Retinal pigment epithelial cell (primary cell): ENCODE measurements at regions not wholly inside any gene's neighbourhood (a gene's known extent, or its start where the extent isn't known, plus 50 kb on each side); places are given as distances from the start of the nearest gene placed in this dataset.

Experiments
- DNase-seq: peaks from one replicate; pipeline ENCODE4 v3.0.0-alpha.2; 2010; ENCODE audit warnings: low read depth
- H3K4me3 ChIP-seq: 2 replicates; pipeline ENCODE4 v1.5.1; 2011; ENCODE audit warnings: mild to moderate bottlenecking, low read length, control low read depth, moderate library complexity
- TF ChIP-seq, protein P1 (sequence below): conservative IDR thresholded peaks from 2 replicates; pipeline ENCODE4 v1.5.1; 2011; ENCODE audit warnings: low read depth, low read length, control low read depth, inconsistent platforms

DNA sequence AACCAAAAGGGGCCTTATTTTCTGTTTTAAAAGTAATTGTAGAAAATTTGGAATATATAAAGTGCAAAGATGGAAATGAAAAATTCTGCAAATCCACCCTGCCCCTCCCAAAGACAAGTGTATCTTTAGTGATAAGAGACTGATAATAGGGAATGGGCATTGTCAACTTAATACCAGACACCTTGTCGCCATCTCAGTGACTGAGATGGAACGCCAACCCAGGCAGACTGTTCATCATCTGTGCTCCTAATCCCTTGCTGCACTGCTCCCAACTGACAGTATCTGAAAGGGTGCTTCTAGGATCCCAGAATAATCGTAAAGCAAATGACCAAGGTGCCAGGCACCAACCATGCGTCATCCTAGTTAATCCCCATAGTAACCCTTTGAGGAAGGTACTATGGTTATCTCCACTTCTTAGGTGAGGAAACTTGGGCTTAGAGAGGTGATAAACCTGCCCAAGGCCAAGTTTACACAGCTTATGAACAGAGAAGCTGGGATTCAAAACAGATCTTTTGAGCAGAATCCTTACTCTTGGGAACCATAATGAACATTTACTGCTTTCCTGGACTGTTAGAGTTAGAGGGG is 583.7 kb downstream of the GATA3 start:
- H3K4me3 ChIP-seq, result no peak overlapping the region
- TF ChIP-seq, protein P1, sequence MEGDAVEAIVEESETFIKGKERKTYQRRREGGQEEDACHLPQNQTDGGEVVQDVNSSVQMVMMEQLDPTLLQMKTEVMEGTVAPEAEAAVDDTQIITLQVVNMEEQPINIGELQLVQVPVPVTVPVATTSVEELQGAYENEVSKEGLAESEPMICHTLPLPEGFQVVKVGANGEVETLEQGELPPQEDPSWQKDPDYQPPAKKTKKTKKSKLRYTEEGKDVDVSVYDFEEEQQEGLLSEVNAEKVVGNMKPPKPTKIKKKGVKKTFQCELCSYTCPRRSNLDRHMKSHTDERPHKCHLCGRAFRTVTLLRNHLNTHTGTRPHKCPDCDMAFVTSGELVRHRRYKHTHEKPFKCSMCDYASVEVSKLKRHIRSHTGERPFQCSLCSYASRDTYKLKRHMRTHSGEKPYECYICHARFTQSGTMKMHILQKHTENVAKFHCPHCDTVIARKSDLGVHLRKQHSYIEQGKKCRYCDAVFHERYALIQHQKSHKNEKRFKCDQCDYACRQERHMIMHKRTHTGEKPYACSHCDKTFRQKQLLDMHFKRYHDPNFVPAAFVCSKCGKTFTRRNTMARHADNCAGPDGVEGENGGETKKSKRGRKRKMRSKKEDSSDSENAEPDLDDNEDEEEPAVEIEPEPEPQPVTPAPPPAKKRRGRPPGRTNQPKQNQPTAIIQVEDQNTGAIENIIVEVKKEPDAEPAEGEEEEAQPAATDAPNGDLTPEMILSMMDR, result no peak
- no peak for DNase-seq

DNA sequence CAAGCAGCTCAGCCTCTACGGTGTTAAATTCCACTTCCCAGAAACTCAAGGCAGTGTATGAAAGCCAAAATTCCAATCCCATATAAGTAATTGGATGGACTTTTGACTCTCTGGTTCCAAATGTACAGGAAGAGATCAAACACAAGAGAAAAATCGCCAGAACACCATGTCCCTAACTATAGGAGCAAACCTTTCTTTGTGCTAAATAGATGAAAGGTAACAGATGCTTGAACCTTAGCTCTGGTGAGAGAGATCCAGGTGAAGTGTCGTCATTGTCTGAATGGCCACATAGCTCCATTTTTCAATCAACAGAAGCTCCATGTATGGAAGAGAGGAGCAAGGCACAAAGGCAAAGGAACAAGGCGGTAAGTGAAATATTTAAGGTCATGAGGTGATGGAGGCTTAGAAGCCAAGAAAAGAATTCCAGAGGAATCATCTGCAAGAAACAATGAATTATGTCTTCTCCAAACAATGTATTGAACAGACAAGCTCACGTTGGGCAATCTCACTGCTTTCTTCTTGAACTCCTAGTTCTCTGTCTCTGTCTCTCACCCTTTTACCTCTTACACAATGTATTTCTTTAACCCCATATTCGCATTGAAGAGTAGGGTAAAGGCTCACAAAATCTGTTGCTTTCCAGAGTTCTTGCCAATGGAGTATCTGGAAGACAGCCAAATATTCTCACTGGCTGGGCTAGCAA is 585.1 kb downstream of the GATA3 start:
- H3K4me3 ChIP-seq, result no peak overlapping the region
- DNase-seq, result no peak
- TF ChIP-seq, protein P1, result no peak

DNA sequence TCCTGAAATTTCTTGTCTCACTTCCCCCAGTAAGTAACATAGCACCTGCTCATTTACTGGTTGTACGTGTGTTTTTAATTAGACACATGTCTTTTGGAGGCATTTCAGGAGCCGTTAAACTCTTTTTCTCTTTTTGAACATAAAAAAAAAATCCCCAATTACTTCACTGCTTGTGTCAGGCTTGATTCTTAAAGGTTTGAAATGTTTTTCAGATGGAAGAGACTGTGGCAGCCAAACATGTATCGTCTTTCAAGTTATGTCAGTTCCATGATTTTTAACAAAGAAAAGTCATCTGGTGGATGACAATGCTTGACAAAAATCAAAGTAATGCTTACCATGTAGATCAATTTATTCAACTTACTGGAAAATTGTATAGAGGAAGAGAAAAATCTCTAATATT is 585.8 kb downstream of the GATA3 start:
- no peak overlapping the region for H3K4me3 ChIP-seq
- no peak for DNase-seq
- TF ChIP-seq, protein P1, result no peak

DNA sequence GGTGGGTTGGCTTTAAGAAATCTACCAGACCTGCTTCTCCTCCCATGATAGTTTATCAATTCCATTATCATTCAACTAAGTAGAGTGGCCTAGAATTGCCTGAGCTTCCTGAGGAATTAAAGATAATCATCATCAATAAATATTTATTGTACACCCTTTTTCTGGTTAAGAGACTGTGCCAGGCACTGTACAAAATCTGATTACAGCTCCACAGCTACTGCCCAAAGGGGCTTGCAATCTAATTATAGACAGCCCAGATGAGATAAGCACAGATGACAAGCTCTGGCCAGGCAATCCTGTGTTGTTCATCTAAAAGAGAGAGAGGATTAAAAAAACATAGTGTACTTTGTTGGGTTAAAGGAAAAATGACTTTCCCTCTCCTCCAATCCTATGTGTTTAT is 586.4 kb downstream of the GATA3 start:
- no peak for DNase-seq
- H3K4me3 ChIP-seq, result no peak overlapping the region

DNA sequence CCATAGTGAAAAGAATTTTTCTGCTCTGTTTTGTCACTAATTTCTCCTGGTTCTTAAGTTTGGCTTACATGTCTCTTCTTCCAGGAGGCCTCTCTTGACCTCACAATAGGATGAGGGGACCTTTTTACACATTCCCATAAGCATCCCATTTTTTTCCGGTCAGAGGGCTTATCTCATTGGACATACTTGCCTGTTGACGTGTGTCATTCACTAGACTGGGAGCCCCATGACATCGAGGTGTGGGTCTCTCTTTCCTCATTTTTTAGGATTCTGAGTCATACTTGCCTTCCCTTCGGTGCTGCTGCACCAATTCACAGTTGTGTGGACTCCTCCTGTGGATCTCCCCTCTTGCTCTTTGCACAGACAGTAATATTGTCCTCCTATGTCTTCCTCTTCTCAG is 601.8 kb downstream of the GATA3 start:
- no peak for DNase-seq
- TF ChIP-seq, protein P1, result no peak

More for the DNA sequence above, 586.4 kb downstream of the GATA3 start:
- TF ChIP-seq, protein P1, result no peak

DNA sequence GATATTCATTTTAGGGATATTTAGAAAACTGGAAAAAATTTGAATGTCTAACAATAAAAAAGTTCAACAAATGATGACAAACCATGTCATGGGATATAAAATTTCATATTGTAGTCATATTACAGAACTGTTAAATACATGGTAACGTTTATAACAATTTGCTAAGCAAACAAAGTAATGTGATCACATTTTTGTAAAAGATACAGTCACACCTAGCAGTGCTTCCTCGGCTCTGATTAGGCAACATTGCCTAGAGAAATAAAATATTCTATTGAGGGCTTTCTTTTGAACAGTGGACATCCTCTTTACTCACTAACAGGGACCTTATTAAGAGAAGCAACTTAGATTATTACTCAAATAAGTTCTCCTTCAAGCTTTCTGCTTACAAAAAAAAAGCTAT is 605.5 kb downstream of the GATA3 start:
- H3K4me3 ChIP-seq, result no peak overlapping the region
- DNase-seq, result no peak
- TF ChIP-seq, protein P1, result no peak

More for the DNA sequence above, 601.8 kb downstream of the GATA3 start:
- H3K4me3 ChIP-seq, result no peak overlapping the region

DNA sequence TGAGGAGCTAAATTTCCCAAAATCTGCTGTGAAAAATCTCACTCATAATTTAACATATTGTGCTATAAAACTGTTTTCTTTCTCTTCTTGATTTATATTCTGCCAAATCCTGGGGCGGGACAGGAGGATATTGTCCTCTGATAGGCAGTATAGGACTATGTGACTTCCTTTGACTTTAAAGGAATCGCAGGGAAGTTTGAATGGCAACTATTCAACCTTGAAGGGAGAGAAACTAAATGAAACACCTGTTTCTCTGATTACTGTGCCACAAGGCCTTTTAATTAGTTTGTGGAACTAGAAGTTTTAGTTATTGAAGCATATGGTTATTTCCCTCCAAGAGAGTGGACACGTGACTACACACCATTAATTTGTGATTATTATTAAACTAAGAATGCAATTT is 607.4 kb downstream of the GATA3 start:
- DNase-seq, result no peak
- no peak overlapping the region for H3K4me3 ChIP-seq
- TF ChIP-seq, protein P1, result no peak
